ENCODE measurements at regions not wholly inside any gene's neighbourhood (a gene's known extent, or its start where the extent isn't known, plus 50 kb on each side); places are given as distances from the start of the nearest gene placed in this dataset.

GRCh38 chr14:101481557-101481956 lies 79.7 kb upstream of the DIO3 start:
- no peak overlapping the region for H3K4me3 ChIP-seq (ENCODE audit: low read depth, poor library complexity, severe bottlenecking)
- intact Hi-C loops (cut with DNase I; ENCODE audit: low total_unique reads), result no loop called here
- peak in 1 of 2 donors; percentile 49 for DNase-seq (ENCODE audit: low spot score in 2 of 2)
- no peak for TF ChIP-seq POLR2A (IDR thresholded peaks at IDR 0.05)
- no peak for TF ChIP-seq CTCF (IDR thresholded peaks at IDR 0.05)
- whole genome bisulfite sequencing, 2 donors, result 74 to 75% methylated on average over 5 of the region's 5 CpGs

DNA sequence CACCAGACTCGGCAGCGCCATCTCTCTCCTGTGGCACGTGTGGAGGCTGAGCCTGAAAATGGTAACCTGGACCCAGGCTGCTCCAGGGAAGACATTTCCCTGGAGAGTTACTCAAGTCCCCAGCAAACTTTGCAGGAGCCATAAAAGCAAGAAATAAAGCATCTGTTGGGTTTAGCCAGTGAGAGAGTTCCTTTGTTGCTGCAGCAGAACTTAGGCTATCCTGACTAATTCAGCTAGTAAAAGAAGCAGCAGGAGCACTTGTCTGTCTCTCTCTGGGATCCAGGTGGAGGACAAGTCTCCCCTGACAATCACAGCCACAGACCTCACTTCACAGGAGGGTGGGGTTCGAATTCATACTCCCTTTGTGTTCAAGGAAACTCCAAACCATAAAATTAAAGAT lies 79.2 kb upstream of the DIO3 start:
- 89 to 95% methylated on average over 4 of the region's 4 CpGs for WGBS, 2 donors
- no peak overlapping the region for H3K4me3 ChIP-seq (ENCODE audit: low read depth, poor library complexity, severe bottlenecking)
- intact Hi-C loops (cut with DNase I; ENCODE audit: low total_unique reads), result no loop called here
- no peak for TF ChIP-seq POLR2A (IDR thresholded peaks at IDR 0.05)
- TF ChIP-seq CTCF (IDR thresholded peaks at IDR 0.05), result no peak
- DNase-seq (ENCODE audit: low spot score in 2 of 2), result peak in 1 of 2 donors; percentile 9

- intact Hi-C loops (cut with DNase I; ENCODE audit: low total_unique reads), result no loop called here
- no peak overlapping the region for H3K4me3 ChIP-seq (ENCODE audit: low read depth, poor library complexity, severe bottlenecking)
- no peak for DNase-seq (ENCODE audit: low spot score in 2 of 2)
- TF ChIP-seq CTCF (IDR thresholded peaks at IDR 0.05) (no peak), POLR2A (IDR thresholded peaks at IDR 0.05) (no peak)
- WGBS, 2 donors, result 80 to 84% methylated on average over 4 of the region's 4 CpGs
These were observed 77.5 kb upstream of the DIO3 start for GRCh38 chr14:101483829-101484228.

- TF ChIP-seq POLR2A (IDR thresholded peaks at IDR 0.05) (no peak), CTCF (IDR thresholded peaks at IDR 0.05) (no peak)
- DNase-seq (ENCODE audit: low spot score in 2 of 2), result no peak
- WGBS, 2 donors, result 87 to 93% methylated on average over 9 of the region's 9 CpGs
- intact Hi-C loops (cut with DNase I; ENCODE audit: low total_unique reads), result no loop called here
- H3K4me3 ChIP-seq (ENCODE audit: low read depth, poor library complexity, severe bottlenecking), result no peak overlapping the region
These were observed 72.1 kb upstream of the DIO3 start for GRCh38 chr14:101489092-101489760.

GRCh38 chr14:101490771-101491170 lies 70.5 kb upstream of the DIO3 start:
- intact Hi-C loops (cut with DNase I; ENCODE audit: low total_unique reads), result no loop called here
- DNase-seq (ENCODE audit: low spot score in 2 of 2), result peak in 1 of 2 donors; percentile 42
- TF ChIP-seq POLR2A (IDR thresholded peaks at IDR 0.05), result no peak
- no peak for TF ChIP-seq CTCF (IDR thresholded peaks at IDR 0.05)
- 82 to 84% methylated on average over 9 of the region's 9 CpGs for WGBS, 2 donors
- H3K4me3 ChIP-seq (ENCODE audit: low read depth, poor library complexity, severe bottlenecking), result no peak overlapping the region

DNA sequence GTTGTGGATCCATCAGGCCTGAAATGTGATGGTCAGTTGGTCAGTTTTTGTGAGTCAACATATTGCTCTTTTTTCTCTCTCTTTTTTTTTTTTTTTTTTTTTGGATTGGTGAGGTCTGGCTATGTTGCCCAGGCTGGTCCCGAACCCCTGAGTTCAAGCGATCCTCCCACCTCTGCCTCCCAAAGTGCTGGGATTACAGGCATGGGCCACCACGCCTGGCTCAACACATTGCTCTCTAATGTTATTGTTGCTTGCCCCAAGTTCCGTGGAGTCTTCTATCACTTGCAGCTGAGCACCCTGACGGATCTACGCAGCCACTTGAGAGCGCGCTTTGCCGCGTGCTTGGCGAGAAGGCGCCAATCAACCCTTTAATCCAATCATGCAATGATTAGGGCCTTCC lies 69.5 kb upstream of the DIO3 start:
- DNase-seq (ENCODE audit: low spot score in 2 of 2), result peak in 1 of 2 donors; percentile 37
- intact Hi-C loops (cut with DNase I; ENCODE audit: low total_unique reads), result no loop called here
- 93 to 95% methylated on average over 12 of the region's 12 CpGs for WGBS, 2 donors
- TF ChIP-seq POLR2A (IDR thresholded peaks at IDR 0.05) (no peak), CTCF (IDR thresholded peaks at IDR 0.05) (no peak)
- H3K4me3 ChIP-seq (ENCODE audit: low read depth, poor library complexity, severe bottlenecking), result no peak overlapping the region
